Ishikawa (cell line): ENCODE measurements at regions not wholly inside any gene's neighbourhood (a gene's known extent, or its start where the extent isn't known, plus 50 kb on each side); places are given as distances from the start of the nearest gene placed in this dataset.

ENCODE experiments used
- CEBPB ChIP-seq: IDR thresholded peaks from 2 replicates; pipeline ENCODE4 v1.6.1; 2012
- CREB1 ChIP-seq: IDR thresholded peaks from 2 replicates; pipeline ENCODE4 v1.6.1; 2012; ENCODE audit warnings: low read depth
- EGR1 ChIP-seq: IDR thresholded peaks from 2 replicates; pipeline ENCODE4 v1.6.1; 2012
- EP300 ChIP-seq: IDR thresholded peaks from 2 replicates; pipeline ENCODE4 v1.6.1; 2012; ENCODE audit warnings: borderline replicate concordance
- FOXM1 ChIP-seq: IDR thresholded peaks from 2 replicates; pipeline ENCODE4 v1.6.1; 2012; ENCODE audit warnings: low read depth, borderline replicate concordance
- MAX ChIP-seq: IDR thresholded peaks from 2 replicates; pipeline ENCODE4 v1.6.1; 2012
- NFIC ChIP-seq: IDR thresholded peaks from 2 replicates; pipeline ENCODE4 v1.6.1; 2012
- RAD21 ChIP-seq: IDR thresholded peaks from 2 replicates; pipeline ENCODE4 v1.6.1; 2012; ENCODE audit warnings: low read depth
- REST ChIP-seq: IDR thresholded peaks from 2 replicates; pipeline ENCODE4 v1.6.1; 2012; ENCODE audit warnings: low read depth, mild to moderate bottlenecking
- TAF1 ChIP-seq: IDR thresholded peaks from 2 replicates; pipeline ENCODE4 v1.6.1; 2012; ENCODE audit warnings: low read depth, mild to moderate bottlenecking
- TCF12 ChIP-seq: IDR thresholded peaks from 2 replicates; pipeline ENCODE4 v1.6.1; 2012; ENCODE audit warnings: low read depth
- TEAD4 ChIP-seq: IDR thresholded peaks from 2 replicates; pipeline ENCODE4 v1.6.1; 2012
- YY1 ChIP-seq: IDR thresholded peaks from 2 replicates; pipeline ENCODE4 v1.6.1; 2012; ENCODE audit warnings: low read depth
- ZBTB7A ChIP-seq: IDR thresholded peaks from 2 replicates; pipeline ENCODE4 v1.6.1; 2012; ENCODE audit warnings: low read depth
- TF ChIP-seq, protein P1 (sequence below): IDR thresholded peaks from 2 replicates; pipeline ENCODE4 v1.6.1; 2012

DNA sequence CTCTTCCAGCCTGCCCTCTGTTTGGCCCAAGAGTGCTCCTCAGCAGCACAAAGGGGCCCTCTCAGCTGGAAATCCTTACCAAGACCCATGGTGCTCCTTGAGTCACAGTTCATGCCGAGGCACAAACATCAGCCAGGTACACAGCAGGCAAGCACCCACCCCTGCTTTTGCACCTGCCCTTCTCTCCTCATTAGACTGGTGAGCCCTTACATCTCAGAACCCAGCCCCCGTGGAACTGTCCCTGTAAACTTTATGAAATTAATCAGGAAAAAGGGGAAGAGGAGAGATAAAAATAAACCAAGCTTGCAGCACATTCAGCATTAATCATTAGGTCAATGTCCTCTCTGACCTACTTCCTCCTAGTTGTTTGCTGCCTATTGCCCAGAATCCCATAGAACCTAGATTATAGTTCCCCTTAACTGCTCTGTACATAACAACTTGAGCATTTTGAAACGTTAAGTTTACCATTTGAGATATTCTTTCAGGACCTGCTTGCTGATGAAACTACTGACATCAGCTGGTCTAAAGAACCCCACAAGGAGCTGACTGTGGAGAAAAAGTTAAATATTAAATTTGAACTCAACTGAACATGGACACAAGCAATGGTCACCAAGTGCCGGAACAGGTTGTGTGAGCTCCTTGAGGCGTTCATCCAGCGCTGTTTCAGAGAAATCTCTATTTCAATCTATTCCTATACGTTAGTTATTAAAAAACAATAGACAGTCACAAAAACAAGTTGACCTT is 738.4 kb downstream of the MATN1 start:
- no peak for TF ChIP-seq CREB1
- TF ChIP-seq MAX = no peak
- TF ChIP-seq EP300 = no peak
- no peak for TF ChIP-seq EGR1
- TF ChIP-seq RAD21 = no peak
- no peak for TF ChIP-seq ZBTB7A
- TF ChIP-seq FOXM1 = no peak
- no peak for TF ChIP-seq YY1
- no peak for TF ChIP-seq CEBPB
- no peak for TF ChIP-seq TCF12
- TF ChIP-seq REST = no peak
- no peak for TF ChIP-seq TEAD4
- TF ChIP-seq, protein P1, sequence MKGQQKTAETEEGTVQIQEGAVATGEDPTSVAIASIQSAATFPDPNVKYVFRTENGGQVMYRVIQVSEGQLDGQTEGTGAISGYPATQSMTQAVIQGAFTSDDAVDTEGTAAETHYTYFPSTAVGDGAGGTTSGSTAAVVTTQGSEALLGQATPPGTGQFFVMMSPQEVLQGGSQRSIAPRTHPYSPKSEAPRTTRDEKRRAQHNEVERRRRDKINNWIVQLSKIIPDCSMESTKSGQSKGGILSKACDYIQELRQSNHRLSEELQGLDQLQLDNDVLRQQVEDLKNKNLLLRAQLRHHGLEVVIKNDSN = no peak
- TF ChIP-seq TAF1 = no peak
- TF ChIP-seq NFIC = no peak

- TF ChIP-seq YY1 (no peak), TCF12 (no peak), TEAD4 (no peak), EP300 (no peak), FOXM1 (no peak), TAF1 (no peak), CREB1 (no peak), CEBPB (no peak), EGR1 (no peak), RAD21 (no peak), MAX (no peak), REST (no peak), ZBTB7A (no peak), NFIC (no peak)
- TF ChIP-seq, protein P1 = no peak
Measured at GRCh38 chr1:29984166-29984861, 739.1 kb downstream of the MATN1 start.

DNA sequence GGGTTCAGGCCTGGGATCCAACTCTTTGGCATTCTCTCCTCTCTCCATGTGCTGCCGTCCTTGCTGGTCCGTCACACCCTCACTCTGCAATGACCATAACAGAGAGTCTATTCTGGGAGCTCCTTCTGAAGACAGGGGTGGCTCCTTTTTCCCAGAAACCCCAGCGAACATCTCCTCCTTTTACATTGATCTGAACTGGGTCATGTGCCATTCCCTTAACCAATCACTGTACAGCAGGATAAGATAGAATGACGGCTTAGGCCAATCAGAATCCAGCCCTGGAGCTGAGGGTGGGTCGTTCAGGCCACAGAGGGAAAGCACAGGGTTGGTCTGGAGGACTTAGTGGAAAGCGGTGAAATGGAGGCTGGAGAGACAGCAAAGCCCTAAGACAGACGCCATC is 740.1 kb downstream of the MATN1 start:
- no peak for TF ChIP-seq ZBTB7A
- no peak for TF ChIP-seq TAF1
- TF ChIP-seq FOXM1 = no peak
- no peak for TF ChIP-seq EP300
- no peak for TF ChIP-seq NFIC
- TF ChIP-seq CREB1 = no peak
- no peak for TF ChIP-seq REST
- TF ChIP-seq TCF12 = no peak
- no peak for TF ChIP-seq TEAD4
- TF ChIP-seq MAX = no peak
- TF ChIP-seq EGR1 = no peak
- TF ChIP-seq RAD21 = no peak
- TF ChIP-seq, protein P1 = no peak
- TF ChIP-seq CEBPB = no peak
- TF ChIP-seq YY1 = no peak
